SW480 (cell line): ENCODE measurements at regions not wholly inside any gene's neighbourhood (a gene's known extent, or its start where the extent isn't known, plus 50 kb on each side); places are given as distances from the start of the nearest gene placed in this dataset.

Source experiments
- DNase-seq: peaks from one replicate; pipeline ENCODE4 v3.0.0-alpha.2; 2016; ENCODE audit warnings: low spot score

DNA sequence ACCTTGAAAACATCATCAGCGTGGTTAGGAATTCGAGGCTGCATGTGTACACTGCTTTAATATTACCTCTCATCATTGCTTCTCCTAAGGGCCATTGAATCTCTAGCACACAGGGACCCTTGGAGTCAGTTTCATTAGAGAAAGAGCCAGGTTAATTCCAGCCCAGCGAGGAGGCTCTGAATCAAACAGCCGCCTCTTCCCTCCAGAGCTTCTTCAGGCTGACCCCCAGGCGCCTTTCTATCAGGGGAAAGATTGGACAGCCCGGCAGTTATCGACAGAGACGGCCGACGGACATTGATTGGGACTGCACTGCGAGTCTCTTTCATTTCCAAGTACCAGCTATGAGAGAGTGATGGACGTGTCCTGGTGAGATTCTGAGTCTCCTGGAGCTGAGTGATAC is 159.2 kb downstream of the ANKRD60 start:
- no peak for DNase-seq

DNA sequence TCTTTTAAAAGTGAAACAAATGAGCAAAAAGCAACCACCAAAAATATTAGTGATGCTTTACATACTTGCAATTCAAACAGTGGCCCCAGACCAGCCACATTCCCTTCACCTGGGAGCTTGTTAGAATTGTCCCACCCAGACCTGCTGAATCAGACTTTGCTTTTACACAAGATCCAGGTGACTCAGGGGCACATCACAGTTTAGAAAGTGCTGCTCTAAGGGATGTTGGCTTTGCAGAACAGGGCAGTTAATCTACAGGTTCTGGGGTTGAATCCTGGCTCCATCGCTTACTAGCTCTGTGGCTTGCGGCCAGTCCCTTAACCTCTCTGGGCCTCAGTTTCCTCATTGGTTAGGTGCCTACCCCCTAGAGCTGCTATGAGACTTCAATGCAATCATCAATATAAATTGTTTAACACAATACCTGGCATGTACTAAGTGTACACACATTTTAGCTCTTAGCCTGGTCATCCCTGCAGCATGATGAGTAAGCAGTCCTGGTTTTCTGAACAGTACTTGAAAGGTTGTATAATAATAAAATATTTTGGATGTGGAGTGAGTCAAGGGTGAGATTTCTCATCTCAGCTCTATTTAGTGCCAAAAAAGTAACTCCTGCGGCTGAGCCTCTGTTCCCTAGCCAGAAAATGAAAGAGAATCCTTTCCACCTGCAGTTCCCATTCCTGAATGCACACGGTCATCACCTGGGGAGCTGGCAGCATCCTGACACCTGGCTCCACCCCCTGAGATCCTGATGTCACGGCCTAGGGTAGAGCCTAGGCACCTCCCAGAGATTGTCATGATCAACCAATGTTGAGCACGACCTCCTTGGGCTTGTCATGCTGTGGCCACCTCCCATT is 162.7 kb downstream of the ANKRD60 start:
- peak; percentile 25 for DNase-seq

DNA sequence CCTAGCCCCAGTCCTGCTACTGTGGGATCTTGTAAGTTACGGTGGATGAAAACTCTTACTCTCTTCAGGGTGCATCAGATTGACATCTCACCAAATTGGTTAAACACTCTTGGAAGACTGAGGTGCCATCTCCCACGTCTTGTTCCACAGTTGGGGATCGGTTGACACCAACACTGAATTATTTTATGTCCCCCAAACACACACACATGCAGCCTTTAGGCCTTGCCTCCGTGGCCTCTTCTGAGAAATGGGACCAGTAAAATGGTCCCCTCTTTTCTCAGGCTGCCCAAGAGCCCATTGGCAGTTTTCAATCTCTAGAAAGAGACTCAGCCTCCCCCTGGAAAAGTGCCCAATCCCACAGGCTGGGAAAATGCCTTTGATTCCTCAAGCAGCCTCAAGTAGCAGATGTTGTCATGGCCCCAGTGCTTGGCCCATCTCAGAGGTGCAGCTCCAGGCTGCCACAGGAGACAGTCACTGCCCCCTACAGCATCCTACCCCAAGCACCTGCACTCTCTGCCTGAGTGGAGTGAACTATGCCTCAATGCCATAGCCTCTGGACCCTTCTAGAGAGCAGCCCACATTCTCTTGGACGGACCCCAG is 163.9 kb downstream of the ANKRD60 start:
- no peak for DNase-seq

DNA sequence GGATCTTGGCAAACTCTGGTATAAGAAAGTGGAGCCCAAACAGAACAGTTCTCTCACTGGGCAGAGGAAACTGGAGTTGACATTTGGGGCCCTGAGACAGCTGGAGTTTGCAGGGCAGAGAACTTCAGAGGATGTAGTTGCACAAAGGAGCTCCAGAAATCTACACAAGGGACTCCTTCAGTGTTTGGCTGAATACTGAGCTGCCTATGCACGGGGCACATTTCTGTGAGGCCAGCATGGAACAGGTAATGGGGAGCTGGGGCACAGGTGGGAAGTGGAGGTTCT is 169.3 kb downstream of the ANKRD60 start:
- DNase-seq, result no peak

DNA sequence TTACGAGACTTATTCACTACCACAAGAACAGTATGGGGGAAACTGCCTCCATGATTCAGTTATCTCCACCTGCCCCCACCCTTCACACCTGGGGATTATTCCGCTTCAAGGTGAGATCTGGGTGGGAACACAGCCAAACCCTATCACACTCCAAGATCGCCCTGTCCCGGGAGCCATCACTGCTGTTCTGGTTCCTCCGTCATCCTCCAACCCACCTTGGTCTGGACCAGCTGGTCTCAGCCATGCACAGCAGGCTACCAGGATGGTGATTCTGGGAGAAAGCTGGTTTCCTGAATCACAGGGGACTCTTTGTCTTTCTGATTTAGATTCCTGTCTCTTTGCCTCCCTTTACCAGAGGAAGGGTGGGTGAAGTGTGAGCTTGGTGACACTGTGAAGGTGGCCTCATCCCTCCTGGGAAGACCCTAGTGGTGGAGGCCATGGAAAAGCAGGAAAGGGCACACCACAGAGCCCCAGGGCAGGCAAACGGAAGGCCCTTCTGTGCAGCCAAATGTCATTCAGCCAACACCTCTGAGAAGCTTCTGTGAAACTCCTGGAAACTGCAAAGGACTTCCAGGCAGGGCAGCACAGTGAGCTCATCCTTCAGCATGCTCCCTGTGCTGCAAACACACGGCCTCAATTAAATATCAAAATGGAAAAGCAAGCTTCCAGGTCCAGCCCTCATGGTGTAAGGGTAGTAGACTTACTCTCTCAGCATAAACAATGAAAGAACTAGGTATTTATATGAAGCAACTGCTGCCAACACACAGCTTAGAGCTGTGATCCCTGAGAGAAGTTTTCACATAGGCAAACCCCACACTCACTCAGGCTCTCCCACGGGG is 169.8 kb downstream of the ANKRD60 start:
- DNase-seq, result no peak

- no peak for DNase-seq
These were observed 171.3 kb downstream of the ANKRD60 start for GRCh38 chr20:58056921-58057686.

- DNase-seq, result no peak
These were observed 172.3 kb downstream of the ANKRD60 start for GRCh38 chr20:58056021-58056591.

DNA sequence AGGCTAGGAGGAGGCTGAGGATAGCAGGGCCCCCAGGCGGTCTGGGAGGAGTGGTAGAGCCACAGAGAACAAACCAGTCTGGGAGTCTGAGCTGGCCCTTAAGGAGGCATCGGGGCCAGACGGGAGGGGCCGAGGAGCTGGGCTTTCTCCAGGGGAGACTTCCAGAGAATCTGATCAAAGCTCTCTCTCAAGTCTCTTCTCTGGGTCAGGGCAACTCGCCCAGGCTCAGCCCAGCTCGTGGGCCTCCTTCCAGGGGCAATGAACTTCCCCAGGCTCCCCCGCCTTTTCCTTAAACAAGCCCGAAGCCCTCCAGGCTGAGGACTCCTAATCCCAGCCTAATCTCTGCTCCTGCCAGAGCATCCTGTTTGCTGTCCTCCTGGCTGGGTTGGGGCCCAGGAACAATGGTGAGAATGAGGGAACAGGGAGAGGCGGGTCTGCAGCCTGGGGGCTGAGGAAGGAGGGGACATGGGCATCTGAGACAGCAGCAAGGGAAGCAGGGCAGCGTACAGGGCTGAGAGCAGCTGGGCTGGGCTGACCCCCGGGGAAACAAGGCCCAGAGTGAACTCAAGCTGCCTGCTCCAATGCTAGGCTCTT is 173.6 kb downstream of the ANKRD60 start:
- DNase-seq, result no peak

GRCh38 chr20:58054082-58054779 is 174.2 kb downstream of the ANKRD60 start:
- no peak for DNase-seq

- no peak for DNase-seq
These were observed 174.9 kb downstream of the ANKRD60 start for GRCh38 chr20:58053391-58054055.

- no peak for DNase-seq
These were observed 177.1 kb downstream of the ANKRD60 start for GRCh38 chr20:58051367-58051766.

DNA sequence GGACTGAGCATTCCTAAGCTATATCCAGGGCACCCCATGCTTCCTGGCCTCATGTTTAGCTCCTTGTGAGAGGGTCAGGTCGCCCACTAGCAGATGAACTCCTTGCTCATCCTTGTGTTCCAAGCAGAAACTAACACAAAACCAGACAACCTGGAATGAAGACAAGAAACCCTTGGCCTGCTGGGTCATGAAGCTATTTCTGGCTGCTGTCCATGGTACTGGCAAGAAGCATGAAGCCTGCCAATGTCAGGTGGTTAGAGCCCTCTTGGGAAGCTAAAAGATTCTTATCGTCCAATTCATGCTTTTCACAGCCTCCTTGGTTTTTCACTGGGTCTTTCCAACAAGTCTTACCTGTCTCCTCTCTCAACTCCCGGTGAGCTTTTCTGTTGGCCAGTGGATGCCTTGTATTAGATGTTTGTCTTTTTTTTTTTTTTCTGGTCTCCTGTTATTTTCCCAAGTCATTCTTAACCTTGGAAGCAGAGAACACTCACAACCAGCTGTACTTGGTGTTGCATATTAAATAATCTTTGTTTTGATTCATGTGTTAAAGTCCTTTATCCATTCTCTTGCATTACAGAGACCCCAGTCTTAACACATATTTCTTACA is 180.3 kb downstream of the ANKRD60 start:
- peak; percentile 61 for DNase-seq

- no peak for DNase-seq
These were observed 182.1 kb downstream of the ANKRD60 start for GRCh38 chr20:58046311-58046710.

- DNase-seq, result no peak
These were observed 182.9 kb downstream of the ANKRD60 start for GRCh38 chr20:58045579-58045978.

DNA sequence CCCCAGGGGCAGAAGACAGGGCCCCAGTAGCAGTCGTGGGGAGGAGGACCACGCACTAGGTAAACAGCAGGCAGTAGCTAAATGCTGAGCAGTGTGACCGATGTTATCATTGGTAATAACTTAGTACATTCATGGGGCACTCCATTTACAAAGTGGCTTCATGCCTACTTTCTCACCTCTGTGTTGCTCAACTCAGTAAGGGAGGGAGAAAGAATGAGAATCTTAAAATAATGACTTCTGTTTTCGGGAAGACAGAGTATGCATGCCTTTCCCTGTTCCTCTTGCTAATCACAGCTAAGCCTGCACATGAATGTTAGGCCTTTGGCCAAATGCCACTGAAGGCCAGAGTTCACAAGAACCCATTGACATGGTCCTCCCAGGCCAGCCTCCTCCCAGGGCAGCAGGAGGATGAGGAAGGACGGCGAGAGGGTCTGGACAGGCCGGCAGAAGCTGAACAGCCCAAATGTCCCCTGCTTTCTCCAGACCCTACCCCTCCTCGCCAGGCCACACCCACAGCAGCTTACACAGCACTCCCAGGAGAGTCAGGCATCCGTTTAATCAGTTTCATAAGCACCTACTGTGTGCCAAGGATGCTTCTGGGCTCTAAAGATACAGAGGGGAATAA is 183.4 kb downstream of the ANKRD60 start:
- no peak for DNase-seq

- no peak for DNase-seq
These were observed 184.2 kb downstream of the ANKRD60 start for GRCh38 chr20:58044286-58044685.

DNA sequence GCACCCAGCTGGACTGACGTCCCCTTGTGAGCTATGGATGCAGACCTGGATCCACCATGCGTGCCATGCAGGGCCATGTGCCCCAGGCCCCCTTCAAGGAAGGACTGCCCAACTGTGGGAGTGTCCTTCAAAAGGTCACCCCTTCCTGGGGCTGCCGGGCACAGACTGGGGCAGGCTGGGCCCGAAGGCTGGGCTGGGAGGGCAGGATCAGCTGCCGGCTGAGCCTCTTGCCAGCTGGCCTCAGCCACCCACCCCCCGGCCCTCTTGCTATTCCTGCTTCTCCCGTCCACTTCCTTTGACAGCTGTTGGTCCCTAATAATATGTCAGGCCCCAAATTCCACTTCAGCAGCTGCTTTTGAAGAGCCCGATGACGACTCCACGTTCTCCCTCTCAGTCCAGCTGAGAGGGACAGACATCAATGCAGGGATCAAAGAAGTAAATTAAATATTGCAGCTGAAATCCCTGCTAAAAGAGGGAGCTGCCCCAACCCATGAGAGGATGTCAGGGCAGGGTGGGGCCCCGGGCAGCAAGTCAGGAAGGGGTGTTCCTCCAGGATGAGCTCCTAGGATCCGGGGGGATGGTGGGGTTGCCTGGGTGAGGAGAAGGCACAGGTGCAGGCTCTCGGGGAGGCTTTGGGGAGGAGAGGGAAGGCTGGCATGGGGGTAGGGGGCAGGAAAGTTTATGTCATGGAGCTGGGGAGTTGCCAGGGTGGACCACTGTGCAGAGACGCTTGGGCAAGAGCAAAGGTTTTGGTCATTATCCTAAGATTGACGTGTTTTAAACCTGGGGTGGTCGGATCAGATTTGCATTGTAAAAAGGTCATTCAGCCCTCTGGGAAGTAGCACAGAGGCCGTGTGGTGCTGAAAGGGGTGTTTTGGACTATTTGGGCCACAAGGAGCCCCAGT is 185.0 kb downstream of the ANKRD60 start:
- no peak for DNase-seq

DNA sequence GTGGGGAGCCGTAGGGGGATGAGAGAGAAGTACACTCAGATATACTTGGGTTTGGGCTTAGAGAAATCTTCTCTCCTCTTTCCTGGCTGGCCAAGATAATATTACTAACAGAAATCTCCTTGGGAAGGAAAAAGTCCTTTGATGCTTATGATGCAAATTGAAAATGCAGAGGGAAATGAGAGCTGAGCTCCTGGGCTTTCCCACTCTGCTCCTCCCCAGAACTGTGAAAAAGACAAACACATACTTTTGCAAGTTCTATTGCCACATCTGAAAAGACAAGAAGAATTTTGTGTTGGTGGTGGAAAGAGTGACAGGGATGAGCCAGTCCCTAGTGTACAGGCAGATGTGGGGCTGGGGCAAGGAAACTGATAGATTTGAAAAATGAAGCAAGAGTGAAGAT is 185.9 kb downstream of the ANKRD60 start:
- DNase-seq, result no peak
